ENCODE measurements at regions not wholly inside any gene's neighbourhood (a gene's known extent, or its start where the extent isn't known, plus 50 kb on each side); places are given as distances from the start of the nearest gene placed in this dataset.

DNA sequence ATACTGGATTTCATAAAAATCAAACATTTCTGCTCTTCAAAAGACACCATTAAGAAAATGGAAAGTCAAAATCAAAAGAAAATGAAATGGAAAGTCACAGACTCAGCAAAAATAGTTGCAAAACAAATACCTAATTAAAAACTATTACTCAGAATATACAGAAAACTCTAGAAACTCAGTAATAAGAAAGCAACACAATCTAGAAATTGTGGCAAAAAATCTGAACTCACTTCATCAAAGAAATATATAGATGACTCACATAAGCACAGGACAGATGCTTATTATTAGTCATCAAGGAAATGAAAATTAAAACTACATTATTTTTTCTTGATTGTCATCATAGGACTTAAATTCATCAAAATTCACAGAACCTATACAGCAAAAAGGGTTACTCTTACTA is 430.0 kb downstream of the SHQ1 start:
- Histone ChIP-seq H3K27me3 (ENCODE audit: insufficient read depth, low read length) (no peaks in the 10 kb centered on the region), H3K4me3 (ENCODE audit: low read length) (no peak overlapping the region), H2AFZ (ENCODE audit: low read depth, low read length) (no peak overlapping the region), H3K9me3 (ENCODE audit: low read length) (peaks cover 12% of the 10 kb centered on the region), H3K4me1 (ENCODE audit: insufficient read depth, low read length) (no peaks in the 10 kb centered on the region), H3K36me3 (ENCODE audit: insufficient read depth, low read length) (no peaks in the 10 kb centered on the region)

DNA sequence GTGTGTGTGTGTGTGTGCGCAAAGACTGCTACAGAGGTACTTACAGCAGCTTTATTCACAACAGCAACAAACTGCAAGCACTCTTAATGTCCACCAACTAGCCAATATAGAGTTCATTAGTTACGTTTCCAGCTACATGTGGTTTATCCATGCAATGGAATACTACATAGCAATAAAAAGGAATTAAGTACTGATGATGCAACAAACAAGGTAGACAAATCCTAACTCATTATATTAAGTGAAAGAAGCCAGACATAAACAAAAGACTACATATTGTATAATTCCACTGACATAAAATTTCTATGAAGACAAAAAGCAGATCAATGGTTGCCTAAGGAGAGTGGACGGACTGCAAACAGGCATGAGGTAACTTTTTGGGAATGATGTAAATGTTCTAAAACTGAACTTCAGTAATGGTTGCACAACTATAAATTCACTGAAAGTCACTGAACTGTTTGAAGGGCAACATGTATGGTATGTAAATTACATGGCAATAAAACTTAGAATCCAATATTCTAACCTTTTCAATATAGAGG is 433.7 kb downstream of the SHQ1 start:
- Histone ChIP-seq H2AFZ (ENCODE audit: low read depth, low read length) (no peak overlapping the region), H3K27me3 (ENCODE audit: insufficient read depth, low read length) (no peaks in the 10 kb centered on the region), H3K4me1 (ENCODE audit: insufficient read depth, low read length) (no peaks in the 10 kb centered on the region), H3K36me3 (ENCODE audit: insufficient read depth, low read length) (no peaks in the 10 kb centered on the region), H3K4me3 (ENCODE audit: low read length) (no peak overlapping the region), H3K9me3 (ENCODE audit: low read length) (peaks cover 4% of the 10 kb centered on the region)

GRCh38 chr3:72413228-72413627 is 435.0 kb downstream of the SHQ1 start:
- Histone ChIP-seq H2AFZ (ENCODE audit: low read depth, low read length) (no peak overlapping the region), H3K9me3 (ENCODE audit: low read length) (peaks cover 4% of the 10 kb centered on the region), H3K4me3 (ENCODE audit: low read length) (no peak overlapping the region), H3K4me1 (ENCODE audit: insufficient read depth, low read length) (no peaks in the 10 kb centered on the region), H3K36me3 (ENCODE audit: insufficient read depth, low read length) (no peaks in the 10 kb centered on the region), H3K27me3 (ENCODE audit: insufficient read depth, low read length) (no peaks in the 10 kb centered on the region)

DNA sequence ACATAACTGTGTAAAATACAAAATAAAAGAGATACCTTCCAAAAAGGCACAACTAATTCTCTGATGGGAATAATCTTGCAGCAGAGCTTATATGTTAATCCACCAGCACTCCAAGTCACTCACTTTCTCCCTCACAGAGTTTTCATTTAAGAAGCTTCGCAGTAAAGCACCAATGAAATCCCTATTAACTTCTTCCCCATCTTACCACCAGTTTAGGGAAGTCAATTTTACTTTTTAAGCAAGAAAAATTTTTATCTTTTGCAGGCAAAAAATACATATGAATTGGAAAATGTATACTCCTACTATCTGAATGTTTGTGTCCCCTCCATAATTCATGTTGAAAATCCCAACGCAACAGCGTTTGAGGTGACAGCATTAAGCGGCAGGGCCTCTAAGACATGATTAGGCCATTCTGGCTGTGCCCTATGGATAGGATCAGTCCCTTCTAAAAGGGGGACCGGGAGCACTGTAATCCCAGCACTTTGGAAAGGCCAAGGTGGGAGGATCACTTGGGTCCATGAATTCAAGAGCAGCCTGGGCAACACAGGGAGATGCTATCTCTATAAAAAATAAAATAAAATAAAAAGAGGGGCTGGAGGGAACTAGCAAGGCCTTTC is 435.8 kb downstream of the SHQ1 start:
- Histone ChIP-seq H3K4me3 (ENCODE audit: low read length) (no peak overlapping the region), H2AFZ (ENCODE audit: low read depth, low read length) (no peak overlapping the region), H3K27me3 (ENCODE audit: insufficient read depth, low read length) (no peaks in the 10 kb centered on the region), H3K9me3 (ENCODE audit: low read length) (peaks cover 4% of the 10 kb centered on the region), H3K36me3 (ENCODE audit: insufficient read depth, low read length) (no peaks in the 10 kb centered on the region), H3K4me1 (ENCODE audit: insufficient read depth, low read length) (no peaks in the 10 kb centered on the region)

- no peaks in the 10 kb centered on the region for H3K27me3 ChIP-seq (ENCODE audit: insufficient read depth, low read length)
- no peak overlapping the region for H3K4me3 ChIP-seq (ENCODE audit: low read length)
- H3K9me3 ChIP-seq (ENCODE audit: low read length), result peaks cover 4% of the 10 kb centered on the region
- H2AFZ ChIP-seq (ENCODE audit: low read depth, low read length), result no peak overlapping the region
- H3K36me3 ChIP-seq (ENCODE audit: insufficient read depth, low read length), result no peaks in the 10 kb centered on the region
- peaks cover 1% of the 10 kb centered on the region for H3K4me1 ChIP-seq (ENCODE audit: insufficient read depth, low read length)
Observed at GRCh38 chr3:72411843-72412242, 436.4 kb downstream of the SHQ1 start.

- H3K9me3 ChIP-seq (ENCODE audit: low read length), result peaks cover 4% of the 10 kb centered on the region
- no peaks in the 10 kb centered on the region for H3K27me3 ChIP-seq (ENCODE audit: insufficient read depth, low read length)
- H3K4me3 ChIP-seq (ENCODE audit: low read length), result no peak overlapping the region
- H2AFZ ChIP-seq (ENCODE audit: low read depth, low read length), result no peak overlapping the region
- peaks cover 8% of the 10 kb centered on the region for H3K4me1 ChIP-seq (ENCODE audit: insufficient read depth, low read length)
- H3K36me3 ChIP-seq (ENCODE audit: insufficient read depth, low read length), result no peaks in the 10 kb centered on the region
Observed at GRCh38 chr3:72411126-72411525, 437.1 kb downstream of the SHQ1 start.

DNA sequence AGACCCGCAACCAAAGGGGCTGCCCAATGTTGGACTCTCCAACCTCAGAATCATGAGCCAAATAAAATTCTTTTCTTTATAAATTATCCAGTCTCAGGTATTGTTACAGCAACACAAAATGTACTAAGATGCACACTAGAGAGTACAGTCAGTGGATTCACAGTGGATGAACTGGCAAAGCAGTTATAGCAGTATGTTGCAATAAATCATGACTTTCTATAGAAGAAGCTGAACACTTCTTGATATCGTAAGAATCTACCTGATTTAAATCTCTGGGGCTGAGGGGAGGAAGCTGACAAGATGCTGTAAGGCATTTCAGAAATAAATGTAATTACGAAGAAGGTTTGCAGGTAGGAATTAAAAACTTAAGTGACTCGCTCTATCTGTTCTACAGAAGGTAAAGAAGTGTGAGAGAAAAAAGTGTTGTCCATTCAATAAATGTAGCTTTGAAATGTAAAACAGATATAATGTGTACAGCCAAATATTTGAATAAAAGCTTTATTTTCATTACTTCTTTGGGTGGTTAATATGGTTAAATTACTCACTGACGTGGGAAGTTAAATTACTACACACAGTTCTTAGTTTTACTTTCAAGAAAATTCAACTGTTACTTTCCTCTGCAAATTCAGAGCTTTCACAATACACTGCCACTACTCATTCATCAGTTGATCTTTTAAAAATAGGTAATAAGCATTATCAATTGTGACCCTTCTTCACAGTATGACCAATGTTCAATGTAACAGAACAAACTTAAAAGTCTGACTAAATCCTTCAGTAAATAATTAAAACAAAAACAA is 439.1 kb downstream of the SHQ1 start:
- no peak overlapping the region for H2AFZ ChIP-seq (ENCODE audit: low read depth, low read length)
- H3K9me3 ChIP-seq (ENCODE audit: low read length), result peaks cover 2% of the 10 kb centered on the region
- H3K27me3 ChIP-seq (ENCODE audit: insufficient read depth, low read length), result no peaks in the 10 kb centered on the region
- H3K36me3 ChIP-seq (ENCODE audit: insufficient read depth, low read length), result no peaks in the 10 kb centered on the region
- peaks cover 11% of the 10 kb centered on the region for H3K4me1 ChIP-seq (ENCODE audit: insufficient read depth, low read length)
- H3K4me3 ChIP-seq (ENCODE audit: low read length), result no peak overlapping the region

- no peak overlapping the region for H2AFZ ChIP-seq (ENCODE audit: low read depth, low read length)
- no peaks in the 10 kb centered on the region for H3K9me3 ChIP-seq (ENCODE audit: low read length)
- no peaks in the 10 kb centered on the region for H3K36me3 ChIP-seq (ENCODE audit: insufficient read depth, low read length)
- no peaks in the 10 kb centered on the region for H3K27me3 ChIP-seq (ENCODE audit: insufficient read depth, low read length)
- H3K4me1 ChIP-seq (ENCODE audit: insufficient read depth, low read length), result peaks cover 11% of the 10 kb centered on the region
- no peak overlapping the region for H3K4me3 ChIP-seq (ENCODE audit: low read length)
Observed at GRCh38 chr3:72407766-72408165, 440.5 kb downstream of the SHQ1 start.

DNA sequence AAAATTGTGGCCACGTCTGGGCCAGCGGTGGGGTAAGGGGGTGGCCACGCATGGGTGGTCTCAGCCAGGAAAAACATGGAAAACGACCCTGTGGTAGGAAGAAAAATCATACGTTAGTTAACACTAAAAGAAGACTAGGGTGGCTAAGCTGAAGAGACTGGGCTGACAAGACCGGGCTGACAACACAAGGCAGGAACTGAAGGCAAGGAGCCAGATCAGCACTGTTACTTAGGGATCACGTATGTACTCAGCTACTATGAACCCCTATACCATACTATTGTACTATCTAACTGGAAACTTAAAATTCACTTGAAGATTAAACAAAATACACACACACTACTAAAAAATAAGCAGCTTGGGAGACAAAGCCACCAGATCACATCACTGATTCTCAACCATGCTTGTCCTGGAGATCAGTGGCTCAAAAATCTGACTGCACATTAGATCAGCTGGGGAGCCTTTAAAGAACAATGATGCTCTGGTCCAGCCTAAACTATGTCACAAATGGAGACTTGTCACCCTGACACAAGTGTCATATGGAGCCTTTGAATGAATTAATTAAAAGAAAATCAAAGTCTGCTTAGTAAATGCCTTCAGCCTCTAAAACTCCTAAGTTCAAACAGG is 442.2 kb downstream of the SHQ1 start:
- Histone ChIP-seq H3K36me3 (ENCODE audit: insufficient read depth, low read length) (no peaks in the 10 kb centered on the region), H3K4me1 (ENCODE audit: insufficient read depth, low read length) (peaks cover 11% of the 10 kb centered on the region), H2AFZ (ENCODE audit: low read depth, low read length) (no peak overlapping the region), H3K4me3 (ENCODE audit: low read length) (no peak overlapping the region), H3K27me3 (ENCODE audit: insufficient read depth, low read length) (no peaks in the 10 kb centered on the region), H3K9me3 (ENCODE audit: low read length) (peaks cover 1% of the 10 kb centered on the region)

DNA sequence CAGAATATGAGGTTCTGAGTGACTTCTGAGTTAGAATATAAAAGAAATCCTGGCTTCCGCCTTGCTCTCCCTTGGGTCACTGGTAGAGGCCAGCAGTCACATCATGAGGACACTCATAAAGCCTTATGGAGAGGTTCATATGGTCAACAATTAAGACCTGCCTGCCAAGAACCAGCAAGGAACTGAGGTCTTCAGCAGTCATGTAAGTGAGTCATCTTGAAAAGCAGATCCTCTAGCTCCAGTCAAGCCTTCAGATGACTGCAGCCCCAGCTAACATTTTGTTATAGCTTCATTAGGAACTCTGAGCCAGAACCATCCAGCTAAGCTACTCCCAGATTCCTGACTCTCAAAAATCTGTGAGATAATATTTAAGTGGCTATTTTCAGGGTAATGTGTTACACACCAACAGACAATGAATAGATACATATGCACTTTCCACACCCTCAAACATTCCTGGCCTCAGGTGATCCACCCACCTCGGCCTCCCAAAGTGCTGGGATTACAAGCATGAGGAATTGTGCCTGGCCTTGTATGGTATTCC is 447.2 kb downstream of the SHQ1 start:
- Histone ChIP-seq H3K4me1 (ENCODE audit: insufficient read depth, low read length) (peaks cover 3% of the 10 kb centered on the region), H2AFZ (ENCODE audit: low read depth, low read length) (no peak overlapping the region), H3K9me3 (ENCODE audit: low read length) (peaks cover 2% of the 10 kb centered on the region), H3K4me3 (ENCODE audit: low read length) (no peak overlapping the region), H3K36me3 (ENCODE audit: insufficient read depth, low read length) (peaks cover 3% of the 10 kb centered on the region), H3K27me3 (ENCODE audit: insufficient read depth, low read length) (no peaks in the 10 kb centered on the region)

GRCh38 chr3:72398781-72399180 is 449.5 kb downstream of the SHQ1 start:
- Histone ChIP-seq H3K36me3 (ENCODE audit: insufficient read depth, low read length) (peaks cover 3% of the 10 kb centered on the region), H3K9me3 (ENCODE audit: low read length) (peaks cover 3% of the 10 kb centered on the region), H3K4me1 (ENCODE audit: insufficient read depth, low read length) (no peaks in the 10 kb centered on the region), H3K27me3 (ENCODE audit: insufficient read depth, low read length) (no peaks in the 10 kb centered on the region), H2AFZ (ENCODE audit: low read depth, low read length) (no peak overlapping the region), H3K4me3 (ENCODE audit: low read length) (no peak overlapping the region)

DNA sequence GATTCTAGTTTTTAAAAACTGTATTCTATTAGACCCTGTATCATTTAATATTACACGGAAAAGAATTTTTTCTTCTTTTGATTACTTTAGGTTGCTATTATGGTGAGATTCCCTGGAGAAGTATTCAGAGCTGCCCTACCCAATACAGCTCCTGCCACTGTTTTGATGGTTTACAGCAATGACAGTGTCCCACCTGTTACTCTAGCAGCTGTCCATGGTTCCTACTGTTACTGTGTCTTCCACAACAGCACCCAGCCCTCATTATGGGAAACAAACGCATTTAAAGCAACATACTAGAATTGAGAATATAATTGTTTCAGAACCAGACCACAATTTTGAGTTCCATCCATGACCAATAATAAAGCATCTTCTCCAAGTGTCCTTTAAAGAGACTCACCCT is 450.7 kb downstream of the SHQ1 start:
- Histone ChIP-seq H3K36me3 (ENCODE audit: insufficient read depth, low read length) (peaks cover 3% of the 10 kb centered on the region), H2AFZ (ENCODE audit: low read depth, low read length) (no peak overlapping the region), H3K4me1 (ENCODE audit: insufficient read depth, low read length) (no peaks in the 10 kb centered on the region), H3K9me3 (ENCODE audit: low read length) (peaks cover 3% of the 10 kb centered on the region), H3K4me3 (ENCODE audit: low read length) (no peak overlapping the region), H3K27me3 (ENCODE audit: insufficient read depth, low read length) (no peaks in the 10 kb centered on the region)

DNA sequence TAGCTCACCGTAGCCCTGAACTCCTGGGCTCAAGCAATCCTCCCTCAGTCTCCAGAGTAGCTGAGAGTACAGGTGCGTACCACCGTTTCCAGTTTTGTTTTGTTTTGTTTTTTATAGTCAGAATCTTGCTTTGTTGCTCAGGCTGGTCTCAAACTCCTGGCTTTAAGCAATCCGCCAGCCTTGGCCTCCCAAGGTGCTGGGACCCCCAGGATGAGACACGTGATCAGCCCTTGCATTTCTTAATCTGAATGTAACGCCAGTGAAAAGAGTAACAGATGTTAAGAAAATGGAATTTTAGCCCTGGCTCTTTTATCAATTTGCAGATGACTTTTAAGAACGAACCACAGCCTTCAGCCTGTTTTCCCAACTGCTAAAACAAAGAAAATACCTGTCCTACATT is 451.3 kb downstream of the SHQ1 start:
- Histone ChIP-seq H3K27me3 (ENCODE audit: insufficient read depth, low read length) (no peaks in the 10 kb centered on the region), H3K36me3 (ENCODE audit: insufficient read depth, low read length) (peaks cover 3% of the 10 kb centered on the region), H3K4me1 (ENCODE audit: insufficient read depth, low read length) (no peaks in the 10 kb centered on the region), H3K9me3 (ENCODE audit: low read length) (peaks cover 3% of the 10 kb centered on the region), H3K4me3 (ENCODE audit: low read length) (no peak overlapping the region), H2AFZ (ENCODE audit: low read depth, low read length) (no peak overlapping the region)

All from neuron (in vitro differentiated cells).